ENCODE measurements at regions not wholly inside any gene's neighbourhood (a gene's known extent, or its start where the extent isn't known, plus 50 kb on each side); places are given as distances from the start of the nearest gene placed in this dataset.

DNA sequence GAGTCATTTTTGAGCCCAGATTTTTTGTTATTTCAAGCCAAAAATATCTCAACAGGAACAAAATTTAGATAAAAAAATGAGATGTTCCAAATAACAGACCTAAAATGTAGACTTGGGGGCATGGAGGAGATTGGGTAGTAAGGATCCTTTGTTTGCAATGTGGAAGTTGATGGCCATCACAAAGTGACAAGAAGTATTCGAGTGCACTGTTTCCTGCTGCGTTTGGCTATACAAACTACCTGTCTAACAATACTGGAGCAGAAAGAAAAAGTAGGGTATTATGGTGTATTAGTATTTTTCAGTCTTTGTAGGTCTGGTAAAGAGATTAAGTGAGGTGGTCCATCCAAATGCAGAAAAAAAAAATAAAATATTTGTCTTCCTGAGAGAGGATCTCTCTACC lies 284.2 kb downstream of the C3orf38 start:
- Histone ChIP-seq H3K27me3 (replicated peaks in 1 of 4; ENCODE audit: control insufficient read depth in 3 of 4, extremely low read depth in 1 of 4, insufficient read depth in 3 of 4, low read length in 3 of 4) (no peaks in the 10 kb centered on the region), H2BK12ac (ENCODE audit: low read depth, low read length) (no peak overlapping the region), H3K56ac (replicated peaks; ENCODE audit: insufficient read length, low read depth, low read length) (no peak overlapping the region), H3K23ac (ENCODE audit: insufficient read length) (no peak overlapping the region), H4K5ac (ENCODE audit: insufficient read length, low read depth, low read length) (no peak overlapping the region), H3K79me2 (ENCODE audit: control insufficient read depth in 1 of 2, insufficient read depth in 2 of 2, low read length in 2 of 2) (no peaks in the 10 kb centered on the region), H3K23me2 (ENCODE audit: low read depth, low read length) (no peaks in the 10 kb centered on the region), H2BK15ac (ENCODE audit: low read length) (no peak overlapping the region), H4K8ac (ENCODE audit: extremely low read depth, insufficient read depth, low read length) (no peak overlapping the region), H3K18ac (ENCODE audit: extremely low read depth, low read length) (no peak overlapping the region), H2AK5ac (ENCODE audit: low read depth, low read length) (no peak overlapping the region), H3K4me1 (replicated peaks in 1 of 4; ENCODE audit: control insufficient read depth in 3 of 4, insufficient read depth in 4 of 4, low read length in 3 of 4) (no peaks in the 10 kb centered on the region), H2AFZ (ENCODE audit: low read length) (no peak overlapping the region), H3K9ac (replicated peaks in 1 of 4; ENCODE audit: extremely low read depth in 1 of 4, low read depth in 3 of 4, low read length in 3 of 4) (no peak overlapping the region), H4K91ac (replicated peaks; ENCODE audit: insufficient read length, low read length) (no peak overlapping the region), H3K14ac (ENCODE audit: insufficient read length) (no peak overlapping the region), H3K4ac (replicated peaks; ENCODE audit: insufficient read length, low read depth, low read length) (no peak overlapping the region), H4K20me1 (replicated peaks in 1 of 2; ENCODE audit: control insufficient read depth in 1 of 2, insufficient read depth in 2 of 2, low read length in 2 of 2) (no peaks in the 10 kb centered on the region), H3K27ac (ENCODE audit: low read depth, low read length) (no peak overlapping the region), H3K36me3 (ENCODE audit: control insufficient read depth in 2 of 4, insufficient read depth in 4 of 4, low read length in 3 of 4) (no peaks in the 10 kb centered on the region), H3K79me1 (ENCODE audit: low read depth, low read length) (no peaks in the 10 kb centered on the region), H3K4me2 (ENCODE audit: insufficient read depth in 1 of 2, low read depth in 2 of 2, low read length in 2 of 2) (no peak overlapping the region), H2BK5ac (ENCODE audit: low read depth, low read length) (no peak overlapping the region), H2BK20ac (ENCODE audit: low read length) (no peak overlapping the region), H2BK120ac (replicated peaks; ENCODE audit: low read depth, low read length) (no peak overlapping the region), H3K4me3 (ENCODE audit: extremely low read depth in 1 of 4, insufficient read depth in 2 of 4, low read depth in 3 of 4, low read length in 4 of 4) (no peak overlapping the region), H3K9me3 (ENCODE audit: insufficient read depth in 2 of 2, low read depth in 1 of 2, low read length in 1 of 2) (no peaks in the 10 kb centered on the region)
- TF ChIP-seq NANOG (IDR thresholded peaks at IDR 0.05; ENCODE audit: insufficient read depth, low read depth, low read length, poor library complexity, severe bottlenecking) (no peak), SUZ12 (IDR thresholded peaks at IDR 0.05; ENCODE audit: low read length) (no peak), RXRA (IDR thresholded peaks at IDR 0.05; ENCODE audit: insufficient read depth, low read depth, low read length) (no peak)
- CTCF ChIA-PET (ENCODE audit: partially characterized antibody), result interaction anchor here (1.0 kb wide), 1 partner anchor 215 kb away, joined by 3 read pairs; no protein-coding TSS in a partner anchor
- 93% methylated on average over 2 of the region's 2 CpGs; no CpG with 5 or more reads in 1 of the 2 experiments for WGBS, 2 experiments (ENCODE audit: extremely low coverage in 1 of 2, insufficient coverage in 1 of 2, insufficient read length in 1 of 2, insufficient replicate concordance in 2 of 2, low coverage in 1 of 2, low lambda C conversion rate in 2 of 2, missing lambda C conversion rate in 1 of 2)
- POLR2A ChIA-PET (ENCODE audit: partially characterized antibody), result interaction anchor here (0.6 kb wide), 1 partner anchor 286 kb away, joined by 3 read pairs; no protein-coding TSS in a partner anchor
- FAIRE-seq, result no peak
- no peak for DNase-seq (ENCODE audit: low read depth in 1 of 2, low spot score in 2 of 2)

Data from H1 (cell line).